ENCODE measurements at regions not wholly inside any gene's neighbourhood (a gene's known extent, or its start where the extent isn't known, plus 50 kb on each side); places are given as distances from the start of the nearest gene placed in this dataset.

- Histone ChIP-seq H3K27ac (ENCODE audit: low read depth, low read length) (no peak overlapping the region), H3K36me3 (ENCODE audit: control insufficient read depth in 1 of 2, insufficient read depth in 2 of 2, low read length in 2 of 2) (no peaks in the 10 kb centered on the region), H3K27me3 (ENCODE audit: insufficient read depth, low read length) (no peaks in the 10 kb centered on the region), H4K20me1 (ENCODE audit: insufficient read depth) (no peaks in the 10 kb centered on the region), H3K4me3 (replicated peaks in 1 of 2; ENCODE audit: low read depth in 1 of 2, low read length in 2 of 2) (no peak overlapping the region), H3K9me2 (ENCODE audit: insufficient read depth) (no peaks in the 10 kb centered on the region), H3K4me1 (ENCODE audit: control insufficient read depth in 1 of 2, insufficient read depth in 2 of 2, low read length in 2 of 2) (no peaks in the 10 kb centered on the region), H3K9me3 (ENCODE audit: control insufficient read depth in 1 of 2, insufficient read depth in 1 of 2, low read depth in 1 of 2, low read length in 2 of 2) (peaks cover 3 to 21% of the 10 kb centered on the region in 2 experiments; a peak in 2 of 4 replicates), H3K79me2 (ENCODE audit: insufficient read depth, low read length) (no peaks in the 10 kb centered on the region), H3K9ac (ENCODE audit: low read length) (no peak overlapping the region), H3K4me2 (ENCODE audit: low read length) (no peak overlapping the region), H2AFZ (ENCODE audit: low read depth, low read length, poor library complexity, severe bottlenecking) (no peak overlapping the region)
- ChIA-PET CTCF (no interaction called here), POLR2A (no interaction called here), RAD21 (ENCODE audit: low non-redundant PET in 1 of 2, low total read pairs in 2 of 2, uncharacterized antibody in 2 of 2, unreplicated experiment in 2 of 2) (no interaction called here)
- intact Hi-C loops (cut with micrococcal nuclease) = no loop called here
- TF ChIP-seq, protein P1, sequence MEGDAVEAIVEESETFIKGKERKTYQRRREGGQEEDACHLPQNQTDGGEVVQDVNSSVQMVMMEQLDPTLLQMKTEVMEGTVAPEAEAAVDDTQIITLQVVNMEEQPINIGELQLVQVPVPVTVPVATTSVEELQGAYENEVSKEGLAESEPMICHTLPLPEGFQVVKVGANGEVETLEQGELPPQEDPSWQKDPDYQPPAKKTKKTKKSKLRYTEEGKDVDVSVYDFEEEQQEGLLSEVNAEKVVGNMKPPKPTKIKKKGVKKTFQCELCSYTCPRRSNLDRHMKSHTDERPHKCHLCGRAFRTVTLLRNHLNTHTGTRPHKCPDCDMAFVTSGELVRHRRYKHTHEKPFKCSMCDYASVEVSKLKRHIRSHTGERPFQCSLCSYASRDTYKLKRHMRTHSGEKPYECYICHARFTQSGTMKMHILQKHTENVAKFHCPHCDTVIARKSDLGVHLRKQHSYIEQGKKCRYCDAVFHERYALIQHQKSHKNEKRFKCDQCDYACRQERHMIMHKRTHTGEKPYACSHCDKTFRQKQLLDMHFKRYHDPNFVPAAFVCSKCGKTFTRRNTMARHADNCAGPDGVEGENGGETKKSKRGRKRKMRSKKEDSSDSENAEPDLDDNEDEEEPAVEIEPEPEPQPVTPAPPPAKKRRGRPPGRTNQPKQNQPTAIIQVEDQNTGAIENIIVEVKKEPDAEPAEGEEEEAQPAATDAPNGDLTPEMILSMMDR (IDR thresholded peaks at IDR 0.05 in 2 of 3, conservative IDR thresholded peaks at IDR 0.05 in 1 of 3; ENCODE audit: borderline replicate concordance in 1 of 3, insufficient read depth in 1 of 3, low read depth in 2 of 3, low read length in 2 of 3) = no peak
- TF ChIP-seq EGR1 (IDR thresholded peaks at IDR 0.05; ENCODE audit: low read depth) (no peak), POLR2A (IDR thresholded peaks at IDR 0.05; ENCODE audit: borderline replicate concordance, extremely low read depth, insufficient read depth, insufficient read length) (no peak), ZNF274 (IDR thresholded peaks at IDR 0.05; ENCODE audit: low read depth, low read length) (no peak), SRF (IDR thresholded peaks at IDR 0.05; ENCODE audit: low read depth) (no peak), JUND (IDR thresholded peaks at IDR 0.05) (no peak), ELF1 (IDR thresholded peaks at IDR 0.05; ENCODE audit: borderline replicate concordance, low read depth) (no peak), EZH2phosphoT487 (IDR thresholded peaks at IDR 0.05; ENCODE audit: borderline replicate concordance) (no peak), TCF7L2 (IDR thresholded peaks at IDR 0.05; ENCODE audit: borderline replicate concordance, extremely low read depth, insufficient read depth, insufficient read length) (no peak), MAX (IDR thresholded peaks at IDR 0.05) (no peak), POLR2AphosphoS5 (IDR thresholded peaks at IDR 0.05; ENCODE audit: low read depth, low read length) (no peak), FOSL1 (IDR thresholded peaks at IDR 0.05; ENCODE audit: low read depth) (no peak), EZH2 (IDR thresholded peaks at IDR 0.05) (no peak), ZFX (IDR thresholded peaks at IDR 0.05) (no peak), SP1 (IDR thresholded peaks at IDR 0.05; ENCODE audit: low read depth) (no peak)
- TF ChIP-seq, protein P2, sequence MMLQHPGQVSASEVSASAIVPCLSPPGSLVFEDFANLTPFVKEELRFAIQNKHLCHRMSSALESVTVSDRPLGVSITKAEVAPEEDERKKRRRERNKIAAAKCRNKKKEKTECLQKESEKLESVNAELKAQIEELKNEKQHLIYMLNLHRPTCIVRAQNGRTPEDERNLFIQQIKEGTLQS (IDR thresholded peaks at IDR 0.05) = no peak
- no peak for DNase-seq (ENCODE audit: low read depth, low spot score)
- BruUV-seq (replicated peaks) = no TSS peak
- ATAC-seq = no peak
Measured at GRCh38 chr18:6574631-6575030, 154.9 kb upstream of the ARHGAP28 start.
